Activated CD4-positive, CD25-positive, alpha-beta regulatory T cell treated with anti-CD3 and anti-CD28 coated beads, Interleukin-2, amount 50 U/mL, for 16 hours (primary cell): ENCODE measurements at regions not wholly inside any gene's neighbourhood (a gene's known extent, or its start where the extent isn't known, plus 50 kb on each side); places are given as distances from the start of the nearest gene placed in this dataset.

Source experiments
- DNase-seq: peaks from one replicate; pipeline ENCODE4 v3.0.0-alpha.2; 2020; ENCODE audit warnings: low read depth, low spot score

- no peak for DNase-seq
Measured at GRCh38 chr2:34991508-34992274, 1363.9 kb upstream of the CRIM1 start.

- no peak for DNase-seq
Measured at GRCh38 chr2:34985474-34985873, 1370.1 kb upstream of the CRIM1 start.

- no peak for DNase-seq
Measured at GRCh38 chr2:34980689-34981088, 1374.9 kb upstream of the CRIM1 start.

GRCh38 chr2:34979148-34979547 lies 1376.4 kb upstream of the CRIM1 start:
- no peak for DNase-seq

DNA sequence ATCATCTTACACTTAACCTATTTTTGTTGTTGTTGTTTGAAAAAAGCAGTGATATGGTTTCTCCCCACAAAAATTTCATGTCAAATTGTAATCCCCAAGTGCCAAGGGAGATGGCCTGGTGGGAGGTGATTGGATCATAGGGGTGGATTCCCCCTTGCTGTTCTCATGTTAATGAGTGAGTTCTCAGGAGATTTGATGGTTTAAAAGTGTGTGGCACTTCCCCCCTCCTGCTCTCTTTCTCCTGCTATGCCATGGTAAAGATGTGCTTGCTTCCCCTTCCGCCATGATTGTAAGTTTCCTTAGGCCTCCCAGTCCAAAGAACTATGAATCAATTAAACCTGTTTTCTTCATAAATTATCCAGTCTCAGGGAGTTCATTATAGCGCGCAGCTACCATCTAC lies 1362.7 kb upstream of the FAM98A start:
- DNase-seq, result no peak

- DNase-seq, result no peak
Measured at GRCh38 chr2:34954758-34955157, 1355.7 kb upstream of the FAM98A start.

GRCh38 chr2:34950797-34951196 lies 1351.7 kb upstream of the FAM98A start:
- DNase-seq, result no peak

GRCh38 chr2:34949316-34949715 lies 1350.2 kb upstream of the FAM98A start:
- no peak for DNase-seq

- DNase-seq, result no peak
Measured at GRCh38 chr2:34936089-34936488, 1337.0 kb upstream of the FAM98A start.

DNA sequence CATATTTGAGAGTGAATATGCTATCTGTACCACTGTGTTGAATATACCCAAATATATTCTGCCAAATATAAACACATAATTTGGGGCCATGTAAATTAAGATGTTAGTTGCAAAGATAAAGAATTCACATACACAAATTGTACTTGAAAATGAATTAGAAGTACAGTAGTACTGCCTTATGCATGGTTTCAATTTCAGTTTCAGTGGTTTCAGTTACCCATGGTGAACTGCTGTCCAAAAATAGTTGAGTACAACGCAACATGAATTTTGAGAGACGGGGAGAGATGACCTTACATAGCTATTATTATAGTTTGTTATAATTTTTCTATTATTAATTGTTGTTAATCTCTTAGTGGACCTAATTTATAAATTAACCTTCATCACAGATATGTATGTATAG lies 1313.0 kb upstream of the FAM98A start:
- DNase-seq, result no peak

DNA sequence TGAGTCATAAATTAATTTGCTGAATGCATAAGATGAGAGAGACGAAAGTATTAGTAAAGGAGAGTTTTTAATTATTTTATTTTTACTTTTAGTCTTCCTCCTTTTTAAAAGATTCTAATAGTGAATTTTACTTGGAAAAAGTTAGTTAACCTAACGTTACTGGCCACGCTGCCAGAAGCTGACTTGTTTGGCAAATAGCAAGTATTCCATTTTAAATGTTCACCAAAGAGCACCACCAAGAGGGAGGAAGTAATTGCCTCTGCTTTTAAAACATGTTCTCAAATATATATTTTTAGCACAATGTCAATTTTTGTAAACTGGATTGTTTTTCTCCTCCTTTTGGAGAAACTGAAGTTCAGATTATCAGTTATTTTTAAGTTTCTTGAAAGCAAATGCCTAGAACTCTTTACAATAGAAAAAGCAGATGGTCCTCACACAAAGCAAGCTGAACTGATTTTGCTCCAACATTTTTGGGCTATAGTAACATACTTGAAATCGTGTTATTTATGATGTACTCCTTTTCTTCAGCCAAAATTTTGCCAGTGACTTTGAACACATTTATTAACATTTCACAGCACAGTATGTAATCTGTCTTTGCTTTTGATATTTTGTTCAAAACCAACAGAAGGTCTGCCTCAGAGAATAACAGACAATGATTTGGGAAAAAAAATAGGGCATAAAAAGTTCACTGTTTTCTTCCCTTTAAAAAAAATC lies 1311.0 kb upstream of the FAM98A start:
- DNase-seq, result no peak

GRCh38 chr2:34907812-34908211 lies 1308.7 kb upstream of the FAM98A start:
- DNase-seq, result no peak

GRCh38 chr2:34901739-34902138 lies 1302.6 kb upstream of the FAM98A start:
- no peak for DNase-seq

GRCh38 chr2:34899079-34899478 lies 1300.0 kb upstream of the FAM98A start:
- DNase-seq, result no peak

GRCh38 chr2:34892766-34893165 lies 1293.7 kb upstream of the FAM98A start:
- no peak for DNase-seq

- no peak for DNase-seq
Measured at GRCh38 chr2:34892256-34892655, 1293.2 kb upstream of the FAM98A start.

GRCh38 chr2:34875091-34875745 lies 1276.1 kb upstream of the FAM98A start:
- DNase-seq, result no peak

- no peak for DNase-seq
Measured at GRCh38 chr2:34853646-34854045, 1254.5 kb upstream of the FAM98A start.

- no peak for DNase-seq
Measured at GRCh38 chr2:34851804-34852203, 1252.7 kb upstream of the FAM98A start.

- no peak for DNase-seq
Measured at GRCh38 chr2:34849827-34850226, 1250.7 kb upstream of the FAM98A start.

DNA sequence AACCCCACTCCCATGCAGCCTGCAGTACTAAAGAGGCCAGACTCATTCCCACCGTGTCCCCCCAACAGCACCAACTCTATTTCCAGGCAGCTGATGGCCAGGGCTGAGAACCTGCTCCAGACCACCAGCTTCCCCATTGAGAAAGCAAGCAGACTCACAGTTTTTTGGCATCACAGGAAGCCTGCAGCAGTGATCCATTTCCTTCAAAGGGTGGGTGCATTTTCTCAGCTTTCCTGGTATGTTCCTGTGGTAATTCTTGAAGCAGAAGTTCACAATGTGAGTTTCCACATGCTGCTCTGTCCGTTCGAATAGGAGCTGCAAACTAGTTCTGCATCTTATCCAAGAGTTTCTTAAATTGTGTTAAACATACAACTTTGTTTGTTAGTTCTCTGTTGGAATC lies 1249.6 kb upstream of the FAM98A start:
- DNase-seq, result no peak

- DNase-seq, result no peak
Measured at GRCh38 chr2:34848132-34848531, 1249.0 kb upstream of the FAM98A start.

DNA sequence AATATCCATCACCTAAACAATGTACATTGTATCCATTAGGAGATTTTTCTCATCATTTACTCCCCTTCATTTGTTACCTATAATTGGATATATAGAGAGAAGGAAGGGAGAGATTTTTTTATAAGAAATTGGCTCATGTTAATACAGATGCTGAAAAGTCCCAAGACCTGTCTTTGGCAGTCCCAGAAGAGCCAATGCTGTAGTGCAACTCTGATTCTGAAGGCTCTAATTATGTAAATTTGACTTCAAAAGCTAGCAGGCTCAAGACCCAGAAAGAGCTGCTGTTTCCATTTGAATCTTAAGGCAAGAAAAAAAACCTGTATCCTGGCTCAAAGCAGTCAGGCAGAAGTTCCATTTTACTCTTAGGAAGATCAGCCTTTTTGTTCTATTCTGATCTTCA lies 1245.5 kb upstream of the FAM98A start:
- no peak for DNase-seq
